H1 (cell line): ENCODE measurements at regions not wholly inside any gene's neighbourhood (a gene's known extent, or its start where the extent isn't known, plus 50 kb on each side); places are given as distances from the start of the nearest gene placed in this dataset.

Source experiments
- CTCF ChIA-PET: fragments of 300-600 bp; sonication (Branson Sonifier 250); formaldehyde crosslinking; loops from one replicate; lab custom pipeline; 2021; ENCODE audit not compliant: partially characterized antibody; lab: Charles Lee
- POLR2A ChIA-PET: fragments of 300-600 bp; sonication (Branson Sonifier 250); formaldehyde crosslinking; loops from one replicate; lab custom pipeline; 2021; ENCODE audit warnings: inconsistent platforms; ENCODE audit not compliant: partially characterized antibody; lab: Charles Lee
- DNase-seq, 2 experiments: peaks; one replicate each; pipeline versions ENCODE4 v3.0.0 to v3.0.0-alpha.2; 2010 to 2022; ENCODE audit warnings: low spot score in 2 of 2, low read depth in 1 of 2, mixed read lengths in 1 of 2
- FAIRE-seq: peaks from 2 replicates; lab custom pipeline; 2011; peaks lifted over from hg19 to GRCh38; lab: Jason Lieb, UNC
- H2AFZ ChIP-seq: 2 replicates; pipeline ENCODE4 v1.8.1; 2012; ENCODE audit warnings: low read length, inconsistent platforms
- H2AK5ac ChIP-seq: 2 replicates; pipeline ENCODE4 v1.6.1; 2013; ENCODE audit warnings: low read depth, low read length
- H2BK120ac ChIP-seq: replicated peaks from 2 replicates; pipeline ENCODE3; 2013; ENCODE audit warnings: low read depth, low read length, inconsistent platforms
- H2BK12ac ChIP-seq: 2 replicates; pipeline ENCODE4 v1.6.1; 2013; ENCODE audit warnings: low read depth, low read length
- H2BK15ac ChIP-seq: 2 replicates; pipeline ENCODE4 v1.6.1; 2013; ENCODE audit warnings: low read length
- H2BK20ac ChIP-seq: 2 replicates; pipeline ENCODE4 v1.6.1; 2013; ENCODE audit warnings: low read length
- H2BK5ac ChIP-seq: 2 replicates; pipeline ENCODE4 v1.6.1; 2013; ENCODE audit warnings: low read depth, low read length
- H3K14ac ChIP-seq: 2 replicates; pipeline ENCODE4 v1.6.1; 2013; ENCODE audit warnings: inconsistent platforms; ENCODE audit not compliant: insufficient read length
- H3K18ac ChIP-seq: 2 replicates; pipeline ENCODE4 v1.6.1; 2013; ENCODE audit warnings: low read length; ENCODE audit errors: extremely low read depth
- H3K23ac ChIP-seq: 2 replicates; pipeline ENCODE4 v1.6.1; 2013; ENCODE audit warnings: inconsistent platforms; ENCODE audit not compliant: insufficient read length
- H3K23me2 ChIP-seq: 2 replicates; pipeline ENCODE4 v1.6.1; 2013; ENCODE audit warnings: low read depth, low read length
- H3K27ac ChIP-seq: 2 replicates; pipeline ENCODE4 v1.6.1; 2011; ENCODE audit warnings: low read depth, low read length, inconsistent platforms
- H3K27me3 ChIP-seq, 4 experiments: replicated peaks in 1 of 4; 1 replicate in 1 of 4; 2 replicates in 3 of 4; pipeline versions ENCODE4 v1.6.1 to v1.8.1; 2011 to 2013; ENCODE audit warnings: low read length in 3 of 4, mild to moderate bottlenecking in 3 of 4, inconsistent platforms in 2 of 4, mixed read lengths in 2 of 4, moderate library complexity in 1 of 4; ENCODE audit not compliant: control insufficient read depth in 3 of 4, insufficient read depth in 3 of 4; ENCODE audit errors: extremely low read depth in 1 of 4
- H3K36me3 ChIP-seq, 4 experiments: 2 replicates each; pipeline versions ENCODE4 v1.6.1 to v1.8.1; 2011 to 2013; ENCODE audit warnings: mild to moderate bottlenecking in 4 of 4, low read length in 3 of 4, moderate library complexity in 2 of 4, control low read depth in 1 of 4, inconsistent platforms in 1 of 4; ENCODE audit not compliant: insufficient read depth in 4 of 4, control insufficient read depth in 2 of 4
- H3K4ac ChIP-seq: replicated peaks from 2 replicates; pipeline ENCODE3; 2013; ENCODE audit warnings: low read length, low read depth, mixed read lengths, inconsistent platforms; ENCODE audit not compliant: insufficient read length
- H3K4me1 ChIP-seq, 4 experiments: replicated peaks in 1 of 4; 1 replicate in 1 of 4; 2 replicates in 3 of 4; pipeline versions ENCODE4 v1.6.1 to v1.8.1; 2011 to 2013; ENCODE audit warnings: low read length in 3 of 4, inconsistent platforms in 2 of 4, mixed read lengths in 1 of 4; ENCODE audit not compliant: insufficient read depth in 4 of 4, control insufficient read depth in 3 of 4
- H3K4me2 ChIP-seq, 2 experiments: 2 replicates each; pipeline versions ENCODE4 v1.6.1 to v1.8.1; 2011 to 2013; ENCODE audit warnings: low read depth in 2 of 2, low read length in 2 of 2, control low read depth in 1 of 2, inconsistent platforms in 1 of 2, mild to moderate bottlenecking in 1 of 2; ENCODE audit not compliant: insufficient read depth in 1 of 2
- H3K4me3 ChIP-seq, 4 experiments: fragments of 200-600, 300-600 bp in 1 of 4; sonication (generic), shearing (Covaris generic), sonication (Bioruptor Twin) in 1 of 4; 2 replicates each; pipeline versions ENCODE4 v1.5.1 to v1.8.1; 2011 to 2016; ENCODE audit warnings: low read length in 4 of 4, low read depth in 3 of 4, control low read depth in 2 of 4, inconsistent platforms in 2 of 4, mild to moderate bottlenecking in 2 of 4, mixed read lengths in 1 of 4, moderate library complexity in 1 of 4; ENCODE audit not compliant: insufficient read depth in 2 of 4; ENCODE audit errors: extremely low read depth in 1 of 4
- H3K56ac ChIP-seq: replicated peaks from 2 replicates; pipeline ENCODE3; 2013; ENCODE audit warnings: low read depth, mild to moderate bottlenecking, mixed read lengths, low read length, inconsistent platforms; ENCODE audit not compliant: insufficient read length
- H3K79me1 ChIP-seq: 2 replicates; pipeline ENCODE4 v1.6.1; 2013; ENCODE audit warnings: low read depth, low read length, control low read depth
- H3K79me2 ChIP-seq, 2 experiments: 2 replicates each; pipeline versions ENCODE4 v1.6.1 to v1.8.1; 2012 to 2013; ENCODE audit warnings: low read length in 2 of 2, mild to moderate bottlenecking in 2 of 2, inconsistent platforms in 1 of 2; ENCODE audit not compliant: insufficient read depth in 2 of 2, control insufficient read depth in 1 of 2
- H3K9ac ChIP-seq, 4 experiments: replicated peaks in 1 of 4; 1 replicate in 1 of 4; 2 replicates in 3 of 4; pipeline versions ENCODE4 v1.6.1 to v1.8.1; 2011 to 2013; ENCODE audit warnings: low read depth in 3 of 4, low read length in 3 of 4, control low read depth in 2 of 4, mild to moderate bottlenecking in 2 of 4, moderate library complexity in 2 of 4, inconsistent platforms in 1 of 4; ENCODE audit errors: extremely low read depth in 1 of 4
- H3K9me3 ChIP-seq, 2 experiments: 2 replicates each; pipeline versions ENCODE4 v1.6.1 to v1.8.1; 2012 to 2013; ENCODE audit warnings: mild to moderate bottlenecking in 2 of 2, moderate library complexity in 2 of 2, control low read depth in 1 of 2, inconsistent platforms in 1 of 2, low read depth in 1 of 2, low read length in 1 of 2, mixed read lengths in 1 of 2; ENCODE audit not compliant: insufficient read depth in 2 of 2
- H4K20me1 ChIP-seq, 2 experiments: replicated peaks in 1 of 2; 2 replicates each; pipeline versions ENCODE3 to v1.8.1; 2011 to 2013; ENCODE audit warnings: inconsistent platforms in 2 of 2, low read length in 2 of 2, mild to moderate bottlenecking in 1 of 2; ENCODE audit not compliant: insufficient read depth in 2 of 2, control insufficient read depth in 1 of 2
- H4K5ac ChIP-seq: 2 replicates; pipeline ENCODE4 v1.6.1; 2013; ENCODE audit warnings: low read length, low read depth, mixed read lengths, inconsistent platforms; ENCODE audit not compliant: insufficient read length
- H4K8ac ChIP-seq: 2 replicates; pipeline ENCODE4 v1.8.0; 2013; ENCODE audit warnings: mild to moderate bottlenecking, moderate library complexity, low read length, inconsistent platforms; ENCODE audit not compliant: insufficient read depth; ENCODE audit errors: extremely low read depth
- H4K91ac ChIP-seq: replicated peaks from 2 replicates; pipeline ENCODE3; 2013; ENCODE audit warnings: low read length, mixed read lengths, inconsistent platforms; ENCODE audit not compliant: insufficient read length
- BACH1 ChIP-seq: IDR thresholded peaks from 2 replicates; pipeline ENCODE4 v1.6.1; 2012; ENCODE audit warnings: low read length, improper control_type of control experiment
- CEBPB ChIP-seq: IDR thresholded peaks from 2 replicates; pipeline ENCODE4 v1.6.1; 2012; ENCODE audit warnings: low read depth, low read length
- CHD1 ChIP-seq: IDR thresholded peaks from 2 replicates; pipeline ENCODE4 v1.6.1; 2012; ENCODE audit warnings: low read depth, low read length, improper control_type of control experiment
- EGR1 ChIP-seq: IDR thresholded peaks from 2 replicates; pipeline ENCODE4 v1.6.1; 2011; ENCODE audit warnings: low read depth, low read length, borderline replicate concordance
- HDAC6 ChIP-seq: IDR thresholded peaks from one replicate; pipeline ENCODE4 v1.7.1; 2012; ENCODE audit warnings: low read depth, mild to moderate bottlenecking, inconsistent platforms, low read length, moderate library complexity
- KDM5A ChIP-seq: fragments of 200-600 bp; IDR thresholded peaks from 2 replicates; pipeline ENCODE4 v1.7.1; 2012; ENCODE audit warnings: mild to moderate bottlenecking, low read length, inconsistent platforms, mixed read lengths
- PHF8 ChIP-seq: fragments of 200-600 bp; sonication (generic); conservative IDR thresholded peaks from 2 replicates; pipeline ENCODE4 v1.7.1; 2012; ENCODE audit warnings: low read depth, mild to moderate bottlenecking, inconsistent platforms, low read length, moderate library complexity
- POLR2A ChIP-seq, 2 experiments: IDR thresholded peaks; 1 replicate in 1 of 2; 2 replicates in 1 of 2; pipeline ENCODE4 v1.6.1; 2011; ENCODE audit warnings: low read depth in 2 of 2, low read length in 2 of 2, mild to moderate bottlenecking in 2 of 2; ENCODE audit errors: control extremely low read depth in 1 of 2
- SP4 ChIP-seq: IDR thresholded peaks from 2 replicates; pipeline ENCODE4 v1.6.1; 2012; ENCODE audit warnings: low read length, inconsistent platforms
- SUZ12 ChIP-seq: fragments of 200-600 bp; sonication (generic); IDR thresholded peaks from 2 replicates; pipeline ENCODE4 v1.6.1; 2012; ENCODE audit warnings: mild to moderate bottlenecking, inconsistent platforms, low read length, moderate library complexity, mixed read lengths
- TBP ChIP-seq: IDR thresholded peaks from 2 replicates; pipeline ENCODE4 v1.6.1; 2011; ENCODE audit warnings: low read depth, low read length, improper control_type of control experiment
- ZNF274 ChIP-seq: IDR thresholded peaks from 2 replicates; pipeline ENCODE4 v1.7.0; 2012; ENCODE audit warnings: low read length, borderline replicate concordance; ENCODE audit errors: extremely low read depth
- WGBS, 2 experiments: shearing (Covaris generic) in 1 of 2; methylation state at CpG; one replicate each; pipeline versions ENCODE4 v1.1.6 to v1.1.7; 2013 to 2015; ENCODE audit warnings: low lambda C conversion rate in 2 of 2, mixed read lengths in 2 of 2, inconsistent platforms in 1 of 2, low coverage in 1 of 2, missing lambda C conversion rate in 1 of 2; ENCODE audit not compliant: insufficient replicate concordance in 2 of 2, insufficient coverage in 1 of 2, insufficient read length in 1 of 2; ENCODE audit errors: extremely low coverage in 1 of 2, missing lambda C conversion rate in 1 of 2; 5-methylcytosine and 5-hydroxymethylcytosine counted together
- TF ChIP-seq, protein P1 (sequence below): IDR thresholded peaks from 2 replicates; pipeline ENCODE4 v1.6.1; 2012; ENCODE audit warnings: inconsistent platforms

DNA sequence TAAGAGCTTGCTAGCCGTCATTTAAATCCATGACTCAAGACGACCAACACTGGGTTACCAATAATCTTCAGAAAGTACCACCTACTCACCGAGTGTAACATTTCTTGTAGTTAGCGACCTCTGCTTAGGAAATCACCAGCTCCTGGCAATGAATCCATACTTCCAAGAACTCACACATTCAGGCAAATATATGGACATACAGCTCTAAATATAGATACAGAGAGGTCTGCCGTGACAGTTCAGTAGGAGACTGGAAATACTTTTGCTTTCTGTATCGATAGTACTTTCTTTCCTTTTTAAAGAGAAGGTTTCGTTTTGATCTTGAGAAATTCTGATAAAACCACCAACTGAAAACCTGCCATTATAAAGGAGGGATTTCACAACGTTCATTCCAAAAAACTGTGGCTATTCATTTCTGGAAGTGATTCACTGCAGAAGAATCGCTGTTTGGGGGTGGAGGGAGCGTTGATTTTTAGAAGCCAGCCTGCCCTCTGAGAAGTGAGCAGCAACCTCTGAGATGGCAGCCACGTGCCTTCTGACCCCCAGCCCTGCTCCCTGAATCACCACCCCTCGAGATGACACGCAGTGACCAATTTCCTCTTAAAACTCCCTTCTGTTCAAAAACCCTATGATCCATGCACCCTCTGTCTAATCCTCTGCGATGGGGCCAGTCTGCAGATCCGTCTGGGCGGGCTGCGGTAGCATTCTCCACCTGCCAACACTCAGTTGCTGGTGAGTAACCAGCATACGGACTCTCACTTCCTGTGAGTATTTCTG is 179.0 kb upstream of the KLF14 start:
- no peak overlapping the region for H3K14ac ChIP-seq
- peaks cover 8 to 40% (median 29%) of the 10 kb centered on the region in 4 experiments for H3K4me1 ChIP-seq
- no peak overlapping the region for H3K4ac ChIP-seq
- FAIRE-seq (no peak), DNase-seq (no peak)
- no peak overlapping the region for H2AFZ ChIP-seq
- H3K4me3 ChIP-seq, result no peak overlapping the region
- no peaks in the 10 kb centered on the region for H3K79me2 ChIP-seq
- no peak overlapping the region for H2BK120ac ChIP-seq
- H4K8ac ChIP-seq, result no peak overlapping the region
- no peak overlapping the region for H2BK15ac ChIP-seq
- no peak overlapping the region; the same call in 1 of the 2 replicates for H3K18ac ChIP-seq
- H3K27ac ChIP-seq, result 0 out of 2 replicates have a peak overlapping the region, but pooled peaks have one; percentile 4
- 0 out of 4 replicates have a peak overlapping the region, but pooled peaks of 1 of the 2 experiments have one; percentile 6 for H3K4me2 ChIP-seq
- ChIA-PET POLR2A (interaction anchor here (1.0 to 1.6 kb wide), 2 partner anchors 9 to 18 kb away, joined by 4 read pairs; no protein-coding TSS in a partner anchor), CTCF (interaction anchor here (0.7 to 1.4 kb wide), 4 partner anchors 9 to 127 kb away, joined by 3 to 6 read pairs (median 4); no protein-coding TSS in a partner anchor)
- no peaks in the 10 kb centered on the region for H3K79me1 ChIP-seq
- no peaks in the 10 kb centered on the region for H3K27me3 ChIP-seq
- no peak overlapping the region for H3K9ac ChIP-seq
- no peak overlapping the region for H3K56ac ChIP-seq
- 72% methylated on average over 18 of the region's 18 CpGs; no CpG with 5 or more reads in 1 of the 2 experiments for WGBS, 2 experiments
- H4K20me1 ChIP-seq, result no peaks in the 10 kb centered on the region
- H3K23me2 ChIP-seq, result no peaks in the 10 kb centered on the region
- H3K36me3 ChIP-seq, result no peaks in the 10 kb centered on the region
- H2AK5ac ChIP-seq, result no peak overlapping the region
- no peak overlapping the region for H4K91ac ChIP-seq
- H4K5ac ChIP-seq, result no peak overlapping the region
- no peak overlapping the region for H3K23ac ChIP-seq
- H2BK12ac ChIP-seq, result no peak overlapping the region
- no peak overlapping the region for H2BK5ac ChIP-seq
- H2BK20ac ChIP-seq, result no peak overlapping the region
- H3K9me3 ChIP-seq, result no peaks in the 10 kb centered on the region
- TF ChIP-seq CEBPB (no peak), SP4 (no peak), KDM5A (no peak), HDAC6 (no peak), BACH1 (no peak), ZNF274 (no peak), PHF8 (no peak), TBP (no peak), SUZ12 (no peak), POLR2A (IDR thresholded peaks at IDR 0.05; ENCODE audit: control extremely low read depth in 1 of 2, low read depth in 2 of 2, low read length in 2 of 2) (no peak), EGR1 (no peak), CHD1 (no peak)
- TF ChIP-seq, protein P1, sequence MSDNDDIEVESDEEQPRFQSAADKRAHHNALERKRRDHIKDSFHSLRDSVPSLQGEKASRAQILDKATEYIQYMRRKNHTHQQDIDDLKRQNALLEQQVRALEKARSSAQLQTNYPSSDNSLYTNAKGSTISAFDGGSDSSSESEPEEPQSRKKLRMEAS, result no peak
